HG03139 (cell line): ENCODE measurements at regions not wholly inside any gene's neighbourhood (a gene's known extent, or its start where the extent isn't known, plus 50 kb on each side); places are given as distances from the start of the nearest gene placed in this dataset.

Experiments used
- ATAC-seq: cut with Tn5 transposase; IDR thresholded peaks from one replicate; pipeline ENCODE4 v1.9.1; 2021; ENCODE audit not compliant: unreplicated experiment

GRCh38 chr11:127628458-127628785 is 627.9 kb upstream of the KIRREL3 start:
- ATAC-seq, result no peak

- ATAC-seq, result no peak
Observed at GRCh38 chr11:127627629-127628457, 627.3 kb upstream of the KIRREL3 start.

- ATAC-seq, result no peak
Observed at GRCh38 chr11:127627204-127627603, 626.6 kb upstream of the KIRREL3 start.

- ATAC-seq, result no peak
Observed at GRCh38 chr11:127625402-127625801, 624.8 kb upstream of the KIRREL3 start.

- no peak for ATAC-seq
Observed at GRCh38 chr11:127624306-127624856, 623.8 kb upstream of the KIRREL3 start.

GRCh38 chr11:127622686-127623085 is 622.1 kb upstream of the KIRREL3 start:
- no peak for ATAC-seq

- no peak for ATAC-seq
Observed at GRCh38 chr11:127620671-127621070, 620.1 kb upstream of the KIRREL3 start.

- ATAC-seq, result no peak
Observed at GRCh38 chr11:127619946-127620345, 619.4 kb upstream of the KIRREL3 start.

- no peak for ATAC-seq
Observed at GRCh38 chr11:127618721-127619120, 618.2 kb upstream of the KIRREL3 start.

- no peak for ATAC-seq
Observed at GRCh38 chr11:127616158-127616557, 615.6 kb upstream of the KIRREL3 start.

- ATAC-seq, result no peak
Observed at GRCh38 chr11:127612607-127613006, 612.0 kb upstream of the KIRREL3 start.

- ATAC-seq, result no peak
Observed at GRCh38 chr11:127609025-127609773, 608.6 kb upstream of the KIRREL3 start.

- no peak for ATAC-seq
Observed at GRCh38 chr11:127607487-127608085, 607.0 kb upstream of the KIRREL3 start.

- no peak for ATAC-seq
Observed at GRCh38 chr11:127601578-127601977, 601.0 kb upstream of the KIRREL3 start.

GRCh38 chr11:127600674-127601073 is 600.1 kb upstream of the KIRREL3 start:
- no peak for ATAC-seq

GRCh38 chr11:127598476-127598875 is 597.9 kb upstream of the KIRREL3 start:
- no peak for ATAC-seq

GRCh38 chr11:127596433-127596832 is 595.9 kb upstream of the KIRREL3 start:
- ATAC-seq, result no peak

- no peak for ATAC-seq
Observed at GRCh38 chr11:127592371-127592770, 591.8 kb upstream of the KIRREL3 start.

GRCh38 chr11:127590314-127590713 is 589.7 kb upstream of the KIRREL3 start:
- no peak for ATAC-seq

GRCh38 chr11:127588431-127588830 is 587.9 kb upstream of the KIRREL3 start:
- ATAC-seq, result no peak

GRCh38 chr11:127587511-127587910 is 586.9 kb upstream of the KIRREL3 start:
- ATAC-seq, result no peak

- ATAC-seq, result no peak
Observed at GRCh38 chr11:127576210-127576609, 575.6 kb upstream of the KIRREL3 start.
